ENCODE measurements at regions not wholly inside any gene's neighbourhood (a gene's known extent, or its start where the extent isn't known, plus 50 kb on each side); places are given as distances from the start of the nearest gene placed in this dataset.

- no peak overlapping the region for H3K27ac ChIP-seq
- no peak for DNase-seq (ENCODE audit: low read depth, low spot score)
Measured at GRCh38 chr18:22539051-22539765, 121.5 kb upstream of the CTAGE1 start.

GRCh38 chr18:22541232-22541631, 123.5 kb upstream of the CTAGE1 start:
- no peak for DNase-seq (ENCODE audit: low read depth, low spot score)
- no peak overlapping the region for H3K27ac ChIP-seq

GRCh38 chr18:22542406-22542835, 124.7 kb upstream of the CTAGE1 start:
- H3K27ac ChIP-seq, result no peak overlapping the region
- no peak for DNase-seq (ENCODE audit: low read depth, low spot score)

GRCh38 chr18:22543769-22544168, 126.1 kb upstream of the CTAGE1 start:
- no peak for DNase-seq (ENCODE audit: low read depth, low spot score)
- no peak overlapping the region for H3K27ac ChIP-seq

- H3K27ac ChIP-seq, result no peak overlapping the region
- no peak for DNase-seq (ENCODE audit: low read depth, low spot score)
Measured at GRCh38 chr18:22544626-22545025, 126.9 kb upstream of the CTAGE1 start.

GRCh38 chr18:22545066-22545760, 127.5 kb upstream of the CTAGE1 start:
- no peak overlapping the region for H3K27ac ChIP-seq
- DNase-seq (ENCODE audit: low read depth, low spot score), result no peak

GRCh38 chr18:22546905-22547570, 129.3 kb upstream of the CTAGE1 start:
- H3K27ac ChIP-seq, result no peak overlapping the region
- no peak for DNase-seq (ENCODE audit: low read depth, low spot score)

- no peak overlapping the region for H3K27ac ChIP-seq
- DNase-seq (ENCODE audit: low read depth, low spot score), result no peak
Measured at GRCh38 chr18:22547807-22548561, 130.3 kb upstream of the CTAGE1 start.

GRCh38 chr18:22549260-22549937, 131.7 kb upstream of the CTAGE1 start:
- H3K27ac ChIP-seq, result no peak overlapping the region
- DNase-seq (ENCODE audit: low read depth, low spot score), result no peak

- H3K27ac ChIP-seq, result peak overlapping the region; percentile 90
- DNase-seq (ENCODE audit: low read depth, low spot score), result no peak
Measured at GRCh38 chr18:22550366-22550765, 132.7 kb upstream of the CTAGE1 start.

GRCh38 chr18:22550861-22551260, 133.1 kb upstream of the CTAGE1 start:
- peak overlapping the region; percentile 90 for H3K27ac ChIP-seq

GRCh38 chr18:22551536-22552151, 133.9 kb upstream of the CTAGE1 start:
- H3K27ac ChIP-seq, result peak overlapping the region; percentile 90
- DNase-seq (ENCODE audit: low read depth, low spot score), result peak; percentile 96

More at GRCh38 chr18:22550861-22551260, 133.1 kb upstream of the CTAGE1 start:
- no peak for DNase-seq (ENCODE audit: low read depth, low spot score)

- peak overlapping the region; percentile 90 for H3K27ac ChIP-seq
- DNase-seq (ENCODE audit: low read depth, low spot score), result no peak
Measured at GRCh38 chr18:22552254-22552653, 134.5 kb upstream of the CTAGE1 start.

- DNase-seq (ENCODE audit: low read depth, low spot score), result no peak
- H3K27ac ChIP-seq, result peak overlapping the region; percentile 90
Measured at GRCh38 chr18:22552899-22553460, 135.3 kb upstream of the CTAGE1 start.

- no peak overlapping the region for H3K27ac ChIP-seq
- DNase-seq (ENCODE audit: low read depth, low spot score), result no peak
Measured at GRCh38 chr18:22556222-22557167, 138.8 kb upstream of the CTAGE1 start.

- DNase-seq (ENCODE audit: low read depth, low spot score), result no peak
- no peak overlapping the region for H3K27ac ChIP-seq
Measured at GRCh38 chr18:22557168-22557941, 139.6 kb upstream of the CTAGE1 start.

GRCh38 chr18:22558945-22559385, 141.2 kb upstream of the CTAGE1 start:
- H3K27ac ChIP-seq, result peak overlapping the region; percentile 49
- DNase-seq (ENCODE audit: low read depth, low spot score), result no peak

All from epithelial cell of prostate (primary cell).